HEK293T (cell line): ENCODE measurements at regions not wholly inside any gene's neighbourhood (a gene's known extent, or its start where the extent isn't known, plus 50 kb on each side); places are given as distances from the start of the nearest gene placed in this dataset.

Experiments
- BHLHE40 ChIP-seq: fragments of 450-650 bp; IDR thresholded peaks from 2 replicates; pipeline ENCODE4 v1.6.1; 2016; ENCODE audit warnings: mild to moderate bottlenecking, moderate library complexity, borderline replicate concordance
- ELF4 ChIP-seq: fragments of 450-650 bp; IDR thresholded peaks from 2 replicates; pipeline ENCODE4 v1.6.1; 2017; ENCODE audit warnings: antibody characterized with exemption
- FOXM1 ChIP-seq: fragments of 450-650 bp; IDR thresholded peaks from 2 replicates; pipeline ENCODE4 v1.6.1; 2017; ENCODE audit warnings: mild to moderate bottlenecking, borderline replicate concordance
- NFRKB ChIP-seq: fragments of 450-650 bp; IDR thresholded peaks from 2 replicates; pipeline ENCODE4 v1.6.1; 2016; ENCODE audit warnings: mild to moderate bottlenecking, moderate library complexity
- SP1 ChIP-seq: fragments of 450-650 bp; IDR thresholded peaks from 2 replicates; pipeline ENCODE4 v1.6.1; 2017
- SUZ12 ChIP-seq: fragments of 450-650 bp; IDR thresholded peaks from 2 replicates; pipeline ENCODE4 v1.6.1; 2016; ENCODE audit warnings: mild to moderate bottlenecking

- TF ChIP-seq ELF4 (no peak), SUZ12 (no peak), BHLHE40 (no peak), FOXM1 (no peak), SP1 (no peak), NFRKB (no peak)
Measured at GRCh38 chr1:62952596-62952995, 168.7 kb downstream of the ATG4C start.
